ENCODE measurements at regions not wholly inside any gene's neighbourhood (a gene's known extent, or its start where the extent isn't known, plus 50 kb on each side); places are given as distances from the start of the nearest gene placed in this dataset.

- intact Hi-C loops (cut with micrococcal nuclease): no loop called here
- no peak overlapping the region for H3K27ac Mint-ChIP-seq
- no peaks in the 10 kb centered on the region for H3K36me3 Mint-ChIP-seq (ENCODE audit: low read depth)
- no peaks in the 10 kb centered on the region for H3K4me1 Mint-ChIP-seq (ENCODE audit: low read depth)
- DNase-seq (ENCODE audit: low spot score): no peak
- no peaks in the 10 kb centered on the region for H3K27me3 Mint-ChIP-seq (ENCODE audit: insufficient read depth)
- H3K9me3 Mint-ChIP-seq: no peaks in the 10 kb centered on the region
- H3K4me3 Mint-ChIP-seq: no peak overlapping the region
Measured at GRCh38 chr7:12851142-12851541, 163.7 kb downstream of the ARL4A start.

- no peaks in the 10 kb centered on the region for H3K9me3 Mint-ChIP-seq
- no peak overlapping the region for H3K27ac Mint-ChIP-seq
- no peaks in the 10 kb centered on the region for H3K36me3 Mint-ChIP-seq (ENCODE audit: low read depth)
- no peak overlapping the region for H3K4me3 Mint-ChIP-seq
- H3K27me3 Mint-ChIP-seq (ENCODE audit: insufficient read depth): no peaks in the 10 kb centered on the region
- intact Hi-C loops (cut with micrococcal nuclease): no loop called here
- no peaks in the 10 kb centered on the region for H3K4me1 Mint-ChIP-seq (ENCODE audit: low read depth)
- DNase-seq (ENCODE audit: low spot score): no peak
Measured at GRCh38 chr7:12851841-12852240, 164.4 kb downstream of the ARL4A start.

GRCh38 chr7:12855036-12855435, 167.6 kb downstream of the ARL4A start:
- intact Hi-C loops (cut with micrococcal nuclease): no loop called here
- no peak overlapping the region for H3K27ac Mint-ChIP-seq
- DNase-seq (ENCODE audit: low spot score): no peak
- no peak overlapping the region for H3K4me3 Mint-ChIP-seq
- no peaks in the 10 kb centered on the region for H3K4me1 Mint-ChIP-seq (ENCODE audit: low read depth)
- no peaks in the 10 kb centered on the region for H3K9me3 Mint-ChIP-seq
- no peaks in the 10 kb centered on the region for H3K27me3 Mint-ChIP-seq (ENCODE audit: insufficient read depth)
- no peaks in the 10 kb centered on the region for H3K36me3 Mint-ChIP-seq (ENCODE audit: low read depth)

DNA sequence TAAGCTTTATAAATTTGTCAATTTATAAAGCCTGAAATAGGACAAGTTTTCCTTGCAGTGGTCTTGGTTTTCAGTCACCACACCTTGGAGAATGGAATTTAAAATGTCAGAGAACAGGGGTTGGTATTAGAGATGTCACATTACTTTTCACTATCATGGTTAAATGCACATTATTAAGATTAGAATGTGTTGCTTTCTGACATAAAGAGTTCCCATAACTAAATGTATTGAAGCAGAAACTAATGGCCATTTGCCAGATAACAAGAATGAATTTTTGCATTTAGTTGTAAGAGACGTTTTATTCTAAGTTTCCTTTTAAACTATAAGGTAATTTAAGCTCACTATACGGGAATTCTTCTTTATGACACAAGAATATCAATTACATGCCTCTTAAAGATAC, 172.3 kb downstream of the ARL4A start:
- Mint-ChIP-seq H3K27ac (no peak overlapping the region), H3K27me3 (ENCODE audit: insufficient read depth) (no peaks in the 10 kb centered on the region), H3K9me3 (no peaks in the 10 kb centered on the region), H3K4me3 (no peak overlapping the region), H3K36me3 (ENCODE audit: low read depth) (no peaks in the 10 kb centered on the region), H3K4me1 (ENCODE audit: low read depth) (no peaks in the 10 kb centered on the region)
- intact Hi-C loops (cut with micrococcal nuclease): no loop called here
- DNase-seq (ENCODE audit: low spot score): no peak

- intact Hi-C loops (cut with micrococcal nuclease): no loop called here
- DNase-seq (ENCODE audit: low spot score): no peak
- H3K4me3 Mint-ChIP-seq: no peak overlapping the region
- H3K27ac Mint-ChIP-seq: no peak overlapping the region
- no peaks in the 10 kb centered on the region for H3K4me1 Mint-ChIP-seq (ENCODE audit: low read depth)
- no peaks in the 10 kb centered on the region for H3K36me3 Mint-ChIP-seq (ENCODE audit: low read depth)
- no peaks in the 10 kb centered on the region for H3K9me3 Mint-ChIP-seq
- H3K27me3 Mint-ChIP-seq (ENCODE audit: insufficient read depth): no peaks in the 10 kb centered on the region
Measured at GRCh38 chr7:12861070-12861469, 173.6 kb downstream of the ARL4A start.

DNA sequence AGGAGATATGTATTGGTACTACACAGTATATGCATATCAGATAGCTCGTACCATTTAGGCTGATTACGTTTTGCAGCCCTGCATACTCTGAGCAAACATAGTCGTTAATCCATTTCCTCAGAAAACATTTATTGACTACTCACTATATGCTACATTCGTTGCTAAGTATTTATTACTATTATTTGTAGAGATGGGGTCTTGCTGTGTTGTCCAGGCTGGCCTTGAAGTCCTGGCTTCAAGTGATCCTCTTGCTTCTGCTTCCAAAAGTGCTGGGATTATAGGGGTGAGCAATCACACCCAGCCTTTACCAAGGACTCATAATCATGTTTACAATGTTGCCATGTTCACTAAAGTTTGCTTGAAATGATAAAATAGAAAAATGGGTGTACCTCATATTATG, 174.7 kb downstream of the ARL4A start:
- intact Hi-C loops (cut with micrococcal nuclease): no loop called here
- Mint-ChIP-seq H3K27me3 (ENCODE audit: insufficient read depth) (no peaks in the 10 kb centered on the region), H3K9me3 (no peaks in the 10 kb centered on the region), H3K4me3 (no peak overlapping the region), H3K36me3 (ENCODE audit: low read depth) (no peaks in the 10 kb centered on the region), H3K4me1 (ENCODE audit: low read depth) (no peaks in the 10 kb centered on the region), H3K27ac (no peak overlapping the region)
- DNase-seq (ENCODE audit: low spot score): no peak

GRCh38 chr7:12864470-12865046, 177.1 kb downstream of the ARL4A start:
- H3K27ac Mint-ChIP-seq: no peak overlapping the region
- H3K36me3 Mint-ChIP-seq (ENCODE audit: low read depth): no peaks in the 10 kb centered on the region
- DNase-seq (ENCODE audit: low spot score): no peak
- H3K4me3 Mint-ChIP-seq: no peak overlapping the region
- H3K27me3 Mint-ChIP-seq (ENCODE audit: insufficient read depth): no peaks in the 10 kb centered on the region
- intact Hi-C loops (cut with micrococcal nuclease): no loop called here
- no peaks in the 10 kb centered on the region for H3K9me3 Mint-ChIP-seq
- H3K4me1 Mint-ChIP-seq (ENCODE audit: low read depth): no peaks in the 10 kb centered on the region

- Mint-ChIP-seq H3K27me3 (ENCODE audit: insufficient read depth) (no peaks in the 10 kb centered on the region), H3K4me1 (ENCODE audit: low read depth) (no peaks in the 10 kb centered on the region), H3K4me3 (no peak overlapping the region), H3K36me3 (ENCODE audit: low read depth) (no peaks in the 10 kb centered on the region), H3K27ac (no peak overlapping the region), H3K9me3 (no peaks in the 10 kb centered on the region)
- no peak for DNase-seq (ENCODE audit: low spot score)
- intact Hi-C loops (cut with micrococcal nuclease): no loop called here
Measured at GRCh38 chr7:12865593-12865992, 178.2 kb downstream of the ARL4A start.

GRCh38 chr7:12866207-12866606, 178.8 kb downstream of the ARL4A start:
- Mint-ChIP-seq H3K4me3 (no peak overlapping the region), H3K36me3 (ENCODE audit: low read depth) (no peaks in the 10 kb centered on the region), H3K4me1 (ENCODE audit: low read depth) (no peaks in the 10 kb centered on the region), H3K9me3 (no peaks in the 10 kb centered on the region), H3K27ac (no peak overlapping the region), H3K27me3 (ENCODE audit: insufficient read depth) (no peaks in the 10 kb centered on the region)
- no peak for DNase-seq (ENCODE audit: low spot score)
- intact Hi-C loops (cut with micrococcal nuclease): no loop called here

DNA sequence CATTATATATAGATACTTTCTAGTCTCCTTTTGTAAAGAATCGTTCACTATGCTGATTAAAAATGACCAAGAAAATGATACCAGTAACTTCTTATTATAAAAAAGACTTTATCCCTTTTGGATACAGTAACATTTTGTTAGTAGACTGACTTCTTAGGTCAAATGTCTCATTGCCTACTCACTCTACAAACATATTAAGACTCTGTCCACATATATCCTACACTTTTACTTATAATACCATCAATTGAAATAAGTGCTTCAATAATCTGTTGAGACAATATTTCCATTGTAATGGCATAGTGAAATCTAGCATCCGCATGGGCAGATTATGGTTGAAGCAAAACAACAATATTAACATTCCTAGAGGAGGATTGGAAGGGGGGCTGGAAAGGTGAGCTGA, 180.6 kb downstream of the ARL4A start:
- no peak for DNase-seq (ENCODE audit: low spot score)
- no peaks in the 10 kb centered on the region for H3K27me3 Mint-ChIP-seq (ENCODE audit: insufficient read depth)

DNA sequence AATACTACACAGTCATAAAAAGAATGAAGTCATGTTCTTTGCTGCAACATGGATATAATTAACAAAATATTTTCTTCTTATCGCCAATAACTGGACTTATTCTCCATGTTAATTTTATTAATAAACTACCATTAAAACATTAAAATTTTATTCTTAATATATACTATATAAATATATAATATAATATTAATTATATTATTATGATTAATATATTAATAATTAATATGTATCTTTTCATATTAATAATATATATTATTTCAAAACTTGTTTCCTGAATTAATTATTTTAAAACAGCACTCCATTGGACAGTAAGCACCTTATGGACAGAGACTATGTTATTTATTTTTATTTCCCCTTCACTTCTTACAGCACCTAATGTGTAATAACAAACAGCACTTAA, 182.8 kb downstream of the ARL4A start:
- H3K4me1 Mint-ChIP-seq (ENCODE audit: low read depth): no peaks in the 10 kb centered on the region
- H3K36me3 Mint-ChIP-seq (ENCODE audit: low read depth): no peaks in the 10 kb centered on the region
- DNase-seq (ENCODE audit: low spot score): no peak
- H3K27me3 Mint-ChIP-seq (ENCODE audit: insufficient read depth): no peaks in the 10 kb centered on the region
- no peaks in the 10 kb centered on the region for H3K9me3 Mint-ChIP-seq
- intact Hi-C loops (cut with micrococcal nuclease): no loop called here
- H3K4me3 Mint-ChIP-seq: no peak overlapping the region
- H3K27ac Mint-ChIP-seq: no peak overlapping the region

More for the DNA sequence above, 180.6 kb downstream of the ARL4A start:
- H3K4me3 Mint-ChIP-seq: no peak overlapping the region
- H3K27ac Mint-ChIP-seq: no peak overlapping the region
- intact Hi-C loops (cut with micrococcal nuclease): no loop called here
- H3K36me3 Mint-ChIP-seq (ENCODE audit: low read depth): no peaks in the 10 kb centered on the region
- no peaks in the 10 kb centered on the region for H3K4me1 Mint-ChIP-seq (ENCODE audit: low read depth)
- no peaks in the 10 kb centered on the region for H3K9me3 Mint-ChIP-seq

GRCh38 chr7:12872487-12872886, 185.1 kb downstream of the ARL4A start:
- Mint-ChIP-seq H3K4me1 (ENCODE audit: low read depth) (no peaks in the 10 kb centered on the region), H3K27ac (no peak overlapping the region), H3K4me3 (no peak overlapping the region), H3K36me3 (ENCODE audit: low read depth) (no peaks in the 10 kb centered on the region), H3K27me3 (ENCODE audit: insufficient read depth) (no peaks in the 10 kb centered on the region), H3K9me3 (no peaks in the 10 kb centered on the region)
- intact Hi-C loops (cut with micrococcal nuclease): no loop called here
- no peak for DNase-seq (ENCODE audit: low spot score)

GRCh38 chr7:12873571-12873970, 186.1 kb downstream of the ARL4A start:
- H3K4me3 Mint-ChIP-seq: no peak overlapping the region
- no peaks in the 10 kb centered on the region for H3K27me3 Mint-ChIP-seq (ENCODE audit: insufficient read depth)
- intact Hi-C loops (cut with micrococcal nuclease): no loop called here
- no peak for DNase-seq (ENCODE audit: low spot score)
- H3K9me3 Mint-ChIP-seq: no peaks in the 10 kb centered on the region
- no peaks in the 10 kb centered on the region for H3K36me3 Mint-ChIP-seq (ENCODE audit: low read depth)
- H3K27ac Mint-ChIP-seq: no peak overlapping the region
- H3K4me1 Mint-ChIP-seq (ENCODE audit: low read depth): no peaks in the 10 kb centered on the region

GRCh38 chr7:12879139-12879538, 191.7 kb downstream of the ARL4A start:
- intact Hi-C loops (cut with micrococcal nuclease): no loop called here
- H3K9me3 Mint-ChIP-seq: no peaks in the 10 kb centered on the region
- H3K36me3 Mint-ChIP-seq (ENCODE audit: low read depth): no peaks in the 10 kb centered on the region
- no peak overlapping the region for H3K4me3 Mint-ChIP-seq
- peaks cover 8% of the 10 kb centered on the region for H3K27me3 Mint-ChIP-seq (ENCODE audit: insufficient read depth)
- H3K27ac Mint-ChIP-seq: no peak overlapping the region
- no peak for DNase-seq (ENCODE audit: low spot score)
- H3K4me1 Mint-ChIP-seq (ENCODE audit: low read depth): no peaks in the 10 kb centered on the region
